ENCODE measurements at regions not wholly inside any gene's neighbourhood (a gene's known extent, or its start where the extent isn't known, plus 50 kb on each side); places are given as distances from the start of the nearest gene placed in this dataset.

DNA sequence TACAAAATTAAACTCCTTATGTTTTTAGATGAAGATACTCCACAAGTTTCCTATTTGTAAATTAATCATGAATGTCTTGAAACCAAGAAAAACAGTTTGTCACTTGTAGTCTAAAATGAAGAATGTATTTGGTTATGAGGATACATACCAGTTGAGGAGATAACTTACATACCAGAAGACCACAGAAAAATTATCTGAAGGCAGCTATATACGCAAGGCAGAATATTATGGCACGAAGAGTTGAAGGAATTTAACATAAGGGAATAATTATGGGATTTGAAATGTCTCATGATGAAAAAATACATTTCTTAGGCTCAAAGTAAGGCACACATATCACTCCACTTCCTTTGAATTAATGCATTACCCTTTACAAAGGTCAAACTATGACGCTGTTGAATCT is 73.3 kb downstream of the IFI44 start:
- Histone ChIP-seq H3K4me3 (ENCODE audit: low read depth, low read length) (no peak overlapping the region), H3K36me3 (ENCODE audit: control insufficient read depth, insufficient read depth, low read length) (no peaks in the 10 kb centered on the region), H3K27me3 (ENCODE audit: control insufficient read depth, insufficient read depth, low read length) (no peaks in the 10 kb centered on the region)
- no peak for DNase-seq (ENCODE audit: low read depth)
- TF ChIP-seq, protein P1, sequence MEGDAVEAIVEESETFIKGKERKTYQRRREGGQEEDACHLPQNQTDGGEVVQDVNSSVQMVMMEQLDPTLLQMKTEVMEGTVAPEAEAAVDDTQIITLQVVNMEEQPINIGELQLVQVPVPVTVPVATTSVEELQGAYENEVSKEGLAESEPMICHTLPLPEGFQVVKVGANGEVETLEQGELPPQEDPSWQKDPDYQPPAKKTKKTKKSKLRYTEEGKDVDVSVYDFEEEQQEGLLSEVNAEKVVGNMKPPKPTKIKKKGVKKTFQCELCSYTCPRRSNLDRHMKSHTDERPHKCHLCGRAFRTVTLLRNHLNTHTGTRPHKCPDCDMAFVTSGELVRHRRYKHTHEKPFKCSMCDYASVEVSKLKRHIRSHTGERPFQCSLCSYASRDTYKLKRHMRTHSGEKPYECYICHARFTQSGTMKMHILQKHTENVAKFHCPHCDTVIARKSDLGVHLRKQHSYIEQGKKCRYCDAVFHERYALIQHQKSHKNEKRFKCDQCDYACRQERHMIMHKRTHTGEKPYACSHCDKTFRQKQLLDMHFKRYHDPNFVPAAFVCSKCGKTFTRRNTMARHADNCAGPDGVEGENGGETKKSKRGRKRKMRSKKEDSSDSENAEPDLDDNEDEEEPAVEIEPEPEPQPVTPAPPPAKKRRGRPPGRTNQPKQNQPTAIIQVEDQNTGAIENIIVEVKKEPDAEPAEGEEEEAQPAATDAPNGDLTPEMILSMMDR (IDR thresholded peaks at IDR 0.05; ENCODE audit: insufficient read depth, low read length, poor library complexity, severe bottlenecking): no peak

DNA sequence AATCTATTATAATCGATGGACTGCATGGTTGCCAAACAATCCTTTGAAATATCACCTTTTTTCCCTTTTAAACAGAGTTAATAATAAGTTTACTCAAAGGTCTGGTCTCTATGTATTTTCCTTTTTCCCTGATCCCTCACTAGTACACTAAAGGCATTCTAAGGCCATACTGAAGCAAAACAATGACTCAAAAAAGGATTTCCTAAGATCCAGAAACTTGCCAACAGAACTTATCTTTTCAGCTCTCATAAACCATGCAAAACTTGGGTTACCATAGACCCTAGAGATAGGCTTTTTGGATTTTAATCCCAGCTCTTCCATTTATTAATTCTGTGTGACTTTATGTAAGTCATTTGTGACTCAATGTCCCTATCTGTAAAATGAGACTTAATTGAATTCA is 77.1 kb downstream of the IFI44 start:
- no peak for DNase-seq (ENCODE audit: low read depth)
- Histone ChIP-seq H3K27me3 (ENCODE audit: control insufficient read depth, insufficient read depth, low read length) (no peaks in the 10 kb centered on the region), H3K36me3 (ENCODE audit: control insufficient read depth, insufficient read depth, low read length) (no peaks in the 10 kb centered on the region), H3K4me3 (ENCODE audit: low read depth, low read length) (no peak overlapping the region)
- TF ChIP-seq, protein P1 (IDR thresholded peaks at IDR 0.05; ENCODE audit: insufficient read depth, low read length, poor library complexity, severe bottlenecking): no peak

DNA sequence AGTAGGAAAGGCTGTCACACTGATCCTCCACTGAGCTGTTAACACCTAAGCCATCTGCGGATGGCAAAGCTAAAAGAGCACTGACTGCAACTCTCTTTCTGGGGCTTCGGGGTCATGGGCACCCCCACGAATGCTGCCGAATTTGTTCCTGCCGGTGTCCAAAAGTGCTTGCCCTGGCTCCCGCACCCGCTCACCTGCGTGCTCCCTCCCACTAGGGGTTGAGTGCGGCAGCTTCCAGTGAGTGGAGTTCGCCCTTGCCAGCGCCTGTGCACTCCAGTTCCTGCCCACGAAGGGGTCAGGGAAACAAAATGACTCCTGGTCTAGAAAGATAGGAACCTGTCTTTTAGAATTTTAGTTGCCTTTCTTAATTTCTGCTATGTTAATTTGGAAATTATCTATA is 78.7 kb downstream of the IFI44 start:
- Histone ChIP-seq H3K36me3 (ENCODE audit: control insufficient read depth, insufficient read depth, low read length) (no peaks in the 10 kb centered on the region), H3K4me3 (ENCODE audit: low read depth, low read length) (no peak overlapping the region), H3K27me3 (ENCODE audit: control insufficient read depth, insufficient read depth, low read length) (no peaks in the 10 kb centered on the region)
- TF ChIP-seq, protein P1 (IDR thresholded peaks at IDR 0.05; ENCODE audit: insufficient read depth, low read length, poor library complexity, severe bottlenecking): no peak
- DNase-seq (ENCODE audit: low read depth): no peak

DNA sequence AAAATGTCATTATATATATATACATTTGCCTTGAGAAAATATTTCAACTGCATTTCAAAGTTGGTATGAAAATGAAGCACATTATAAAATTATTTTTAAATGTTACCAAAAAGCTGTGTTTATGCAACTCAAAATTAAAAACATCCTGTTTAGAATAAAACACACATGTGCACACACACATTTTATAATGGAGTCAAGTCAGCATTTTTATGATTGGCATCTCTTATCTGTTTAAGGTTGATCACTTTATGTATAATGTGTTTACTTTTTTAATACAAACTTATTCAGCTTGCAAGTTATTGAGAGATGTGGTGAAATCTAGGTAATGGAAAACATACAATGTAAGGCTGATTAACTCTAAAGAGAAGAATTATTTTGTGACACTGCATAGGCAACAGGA is 80.4 kb downstream of the IFI44 start:
- no peak for DNase-seq (ENCODE audit: low read depth)
- no peaks in the 10 kb centered on the region for H3K36me3 ChIP-seq (ENCODE audit: control insufficient read depth, insufficient read depth, low read length)
- H3K4me3 ChIP-seq (ENCODE audit: low read depth, low read length): no peak overlapping the region
- TF ChIP-seq, protein P1 (IDR thresholded peaks at IDR 0.05; ENCODE audit: insufficient read depth, low read length, poor library complexity, severe bottlenecking): no peak
- no peaks in the 10 kb centered on the region for H3K27me3 ChIP-seq (ENCODE audit: control insufficient read depth, insufficient read depth, low read length)

DNA sequence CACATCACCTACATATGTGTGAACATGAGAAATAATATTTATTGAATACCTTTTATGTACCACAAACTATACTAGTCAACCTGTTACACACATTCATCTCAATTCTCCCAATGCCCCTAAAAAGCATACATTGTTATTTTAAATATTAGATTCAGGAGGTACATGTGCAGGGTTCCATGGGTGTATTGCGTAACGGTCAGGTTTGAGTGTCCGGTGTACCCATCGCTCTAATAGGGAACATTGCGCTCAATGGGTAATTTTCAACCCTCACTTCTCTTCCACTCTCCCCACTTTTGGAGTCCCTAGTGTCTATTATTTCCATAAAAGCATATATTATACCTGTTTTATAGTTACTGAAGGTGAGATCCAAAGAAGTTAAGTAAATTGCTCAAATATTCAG is 82.0 kb downstream of the IFI44 start:
- TF ChIP-seq, protein P1 (IDR thresholded peaks at IDR 0.05; ENCODE audit: insufficient read depth, low read length, poor library complexity, severe bottlenecking): no peak
- H3K27me3 ChIP-seq (ENCODE audit: control insufficient read depth, insufficient read depth, low read length): no peaks in the 10 kb centered on the region
- no peak for DNase-seq (ENCODE audit: low read depth)

DNA sequence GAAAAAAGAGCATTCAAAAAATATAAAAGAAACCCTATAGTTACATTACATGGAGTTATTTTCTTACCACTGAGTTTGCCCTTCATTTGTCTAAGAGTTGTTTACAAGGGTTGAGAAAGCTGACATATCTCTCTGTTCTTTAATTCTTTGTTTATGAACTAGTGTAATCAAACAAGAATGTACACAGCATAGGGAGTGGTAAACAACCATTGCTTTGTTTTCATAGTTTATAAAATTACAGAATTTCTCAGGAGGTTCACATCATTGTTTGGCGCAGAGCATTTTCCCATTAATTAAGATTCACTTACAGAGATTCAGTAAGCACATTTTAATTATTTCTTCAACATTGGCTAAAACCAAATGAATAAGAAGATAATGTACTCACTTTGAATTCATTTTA is 87.6 kb downstream of the IFI44 start:
- DNase-seq (ENCODE audit: low read depth): no peak
- TF ChIP-seq, protein P1 (IDR thresholded peaks at IDR 0.05; ENCODE audit: insufficient read depth, low read length, poor library complexity, severe bottlenecking): no peak
- no peaks in the 10 kb centered on the region for H3K27me3 ChIP-seq (ENCODE audit: control insufficient read depth, insufficient read depth, low read length)

More for the DNA sequence above, 82.0 kb downstream of the IFI44 start:
- H3K4me3 ChIP-seq (ENCODE audit: low read depth, low read length): no peak overlapping the region
- no peaks in the 10 kb centered on the region for H3K36me3 ChIP-seq (ENCODE audit: control insufficient read depth, insufficient read depth, low read length)

More for the DNA sequence above, 87.6 kb downstream of the IFI44 start:
- Histone ChIP-seq H3K36me3 (ENCODE audit: control insufficient read depth, insufficient read depth, low read length) (no peaks in the 10 kb centered on the region), H3K4me3 (ENCODE audit: low read depth, low read length) (no peak overlapping the region)
